NT2/D1 (cell line): ENCODE measurements at regions not wholly inside any gene's neighbourhood (a gene's known extent, or its start where the extent isn't known, plus 50 kb on each side); places are given as distances from the start of the nearest gene placed in this dataset.

Source experiments
- YY1 ChIP-seq: IDR thresholded peaks from 2 replicates; pipeline ENCODE4 v1.6.1; 2011; ENCODE audit not compliant: insufficient read length, insufficient read depth
- ZNF274 ChIP-seq: IDR thresholded peaks from 2 replicates; pipeline ENCODE4 v1.6.1; 2011; ENCODE audit warnings: mild to moderate bottlenecking, low read depth, low read length

GRCh38 chr3:163213838-163214237, 1717.2 kb downstream of the OTOL1 start:
- TF ChIP-seq YY1 (no peak), ZNF274 (no peak)
